ENCODE measurements at regions not wholly inside any gene's neighbourhood (a gene's known extent, or its start where the extent isn't known, plus 50 kb on each side); places are given as distances from the start of the nearest gene placed in this dataset.

DNA sequence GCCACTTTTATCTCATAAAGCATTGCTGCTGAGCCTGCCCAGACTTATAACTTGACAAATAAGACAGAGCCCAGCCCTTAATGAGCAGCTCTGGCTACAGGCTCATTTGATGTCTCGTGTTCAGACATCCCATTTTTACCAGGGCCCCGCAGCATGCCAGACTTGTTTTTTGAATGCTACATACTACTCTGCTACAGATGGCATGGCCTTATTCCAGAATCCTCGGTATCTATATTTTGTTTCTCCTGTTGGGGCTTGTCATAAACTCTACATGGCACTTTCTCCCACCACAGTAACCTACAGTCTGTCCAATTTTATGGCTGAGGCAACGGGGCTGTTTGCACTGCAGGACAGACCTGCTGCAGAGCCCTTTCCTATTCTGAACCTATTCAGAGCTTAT, 179.0 kb upstream of the DDX18 start:
- no peak overlapping the region for H3K27ac Mint-ChIP-seq (ENCODE audit: unreplicated experiment)
- H3K4me3 Mint-ChIP-seq (ENCODE audit: unreplicated experiment): no peak overlapping the region
- DNase-seq (ENCODE audit: extremely low spot score, unreplicated experiment): no peak
- H3K36me3 Mint-ChIP-seq (ENCODE audit: unreplicated experiment): no peaks in the 10 kb centered on the region
- H3K9me3 Mint-ChIP-seq (ENCODE audit: unreplicated experiment): peaks cover 9% of the 10 kb centered on the region
- no peaks in the 10 kb centered on the region for H3K4me1 Mint-ChIP-seq (ENCODE audit: unreplicated experiment)
- no peaks in the 10 kb centered on the region for H3K27me3 Mint-ChIP-seq (ENCODE audit: unreplicated experiment)
- TF ChIP-seq, protein P1, sequence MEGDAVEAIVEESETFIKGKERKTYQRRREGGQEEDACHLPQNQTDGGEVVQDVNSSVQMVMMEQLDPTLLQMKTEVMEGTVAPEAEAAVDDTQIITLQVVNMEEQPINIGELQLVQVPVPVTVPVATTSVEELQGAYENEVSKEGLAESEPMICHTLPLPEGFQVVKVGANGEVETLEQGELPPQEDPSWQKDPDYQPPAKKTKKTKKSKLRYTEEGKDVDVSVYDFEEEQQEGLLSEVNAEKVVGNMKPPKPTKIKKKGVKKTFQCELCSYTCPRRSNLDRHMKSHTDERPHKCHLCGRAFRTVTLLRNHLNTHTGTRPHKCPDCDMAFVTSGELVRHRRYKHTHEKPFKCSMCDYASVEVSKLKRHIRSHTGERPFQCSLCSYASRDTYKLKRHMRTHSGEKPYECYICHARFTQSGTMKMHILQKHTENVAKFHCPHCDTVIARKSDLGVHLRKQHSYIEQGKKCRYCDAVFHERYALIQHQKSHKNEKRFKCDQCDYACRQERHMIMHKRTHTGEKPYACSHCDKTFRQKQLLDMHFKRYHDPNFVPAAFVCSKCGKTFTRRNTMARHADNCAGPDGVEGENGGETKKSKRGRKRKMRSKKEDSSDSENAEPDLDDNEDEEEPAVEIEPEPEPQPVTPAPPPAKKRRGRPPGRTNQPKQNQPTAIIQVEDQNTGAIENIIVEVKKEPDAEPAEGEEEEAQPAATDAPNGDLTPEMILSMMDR (IDR thresholded peaks at IDR 0.05): no peak

DNA sequence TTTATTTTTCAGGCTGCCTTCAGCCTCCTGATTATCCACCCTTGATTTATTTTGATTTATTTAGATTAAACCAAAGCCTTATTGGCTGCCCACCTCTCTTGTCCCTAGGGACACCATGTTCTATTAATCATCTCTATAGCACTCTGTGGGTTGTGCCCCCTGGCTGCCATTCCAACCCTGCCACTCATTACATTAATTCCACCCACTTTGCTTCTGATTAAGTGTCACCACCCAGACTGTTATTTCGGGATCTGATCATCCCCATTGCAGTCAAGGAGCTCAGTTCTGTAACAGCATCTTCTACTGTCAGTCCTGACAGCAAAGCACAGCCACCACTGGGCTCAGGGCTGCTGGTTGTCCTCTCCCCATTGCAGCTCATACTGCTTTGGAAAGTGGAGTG, 175.1 kb upstream of the DDX18 start:
- H3K36me3 Mint-ChIP-seq (ENCODE audit: unreplicated experiment): no peaks in the 10 kb centered on the region
- no peak overlapping the region for H3K27ac Mint-ChIP-seq (ENCODE audit: unreplicated experiment)
- no peaks in the 10 kb centered on the region for H3K4me1 Mint-ChIP-seq (ENCODE audit: unreplicated experiment)
- H3K9me3 Mint-ChIP-seq (ENCODE audit: unreplicated experiment): peaks cover 9% of the 10 kb centered on the region
- no peak for DNase-seq (ENCODE audit: extremely low spot score, unreplicated experiment)
- H3K4me3 Mint-ChIP-seq (ENCODE audit: unreplicated experiment): no peak overlapping the region
- H3K27me3 Mint-ChIP-seq (ENCODE audit: unreplicated experiment): no peaks in the 10 kb centered on the region
- TF ChIP-seq, protein P1 (IDR thresholded peaks at IDR 0.05): no peak

DNA sequence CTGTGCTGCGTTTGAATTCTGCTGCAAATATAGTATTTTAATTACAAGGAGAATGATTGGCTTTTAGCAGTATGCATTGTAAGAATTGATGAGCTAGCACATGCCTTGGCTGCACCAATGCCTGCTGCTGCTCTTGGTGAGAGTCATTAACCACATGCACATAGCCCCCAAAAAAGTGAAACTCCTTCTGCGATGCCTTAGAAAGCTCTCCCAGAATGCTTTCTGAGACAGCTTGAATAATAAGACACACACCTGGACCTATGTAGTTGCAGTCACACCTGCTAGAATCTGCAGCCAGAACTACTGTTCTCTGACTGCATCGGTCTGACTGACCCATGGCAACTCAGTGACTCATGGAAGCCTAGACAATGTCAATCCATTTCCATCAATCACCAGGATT, 170.1 kb upstream of the DDX18 start:
- DNase-seq (ENCODE audit: extremely low spot score, unreplicated experiment): no peak
- TF ChIP-seq, protein P1 (IDR thresholded peaks at IDR 0.05): no peak

DNA sequence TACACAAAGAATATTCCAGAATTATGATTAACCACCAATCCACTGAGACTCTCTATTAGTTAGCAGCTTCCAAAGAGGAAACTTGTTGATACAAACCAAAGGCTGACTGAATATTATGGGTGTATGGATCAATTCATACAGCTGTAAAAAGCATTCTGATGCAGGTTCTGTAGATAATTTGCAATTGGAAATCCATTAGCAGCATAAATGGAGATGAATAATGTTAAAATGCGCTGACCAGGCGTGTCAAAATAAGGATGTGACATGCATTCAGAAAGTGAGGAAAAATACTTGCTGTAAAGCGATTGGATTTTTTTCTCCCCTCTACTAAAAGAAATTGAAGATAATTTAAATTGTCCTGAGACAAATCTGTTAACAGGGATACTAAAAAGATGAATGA, 169.0 kb upstream of the DDX18 start:
- H3K4me3 Mint-ChIP-seq (ENCODE audit: unreplicated experiment): no peak overlapping the region

More for the DNA sequence above, 170.1 kb upstream of the DDX18 start:
- H3K27me3 Mint-ChIP-seq (ENCODE audit: unreplicated experiment): no peaks in the 10 kb centered on the region
- H3K4me3 Mint-ChIP-seq (ENCODE audit: unreplicated experiment): no peak overlapping the region
- H3K4me1 Mint-ChIP-seq (ENCODE audit: unreplicated experiment): no peaks in the 10 kb centered on the region
- no peak overlapping the region for H3K27ac Mint-ChIP-seq (ENCODE audit: unreplicated experiment)
- H3K36me3 Mint-ChIP-seq (ENCODE audit: unreplicated experiment): no peaks in the 10 kb centered on the region
- peaks cover 11% of the 10 kb centered on the region for H3K9me3 Mint-ChIP-seq (ENCODE audit: unreplicated experiment)

DNA sequence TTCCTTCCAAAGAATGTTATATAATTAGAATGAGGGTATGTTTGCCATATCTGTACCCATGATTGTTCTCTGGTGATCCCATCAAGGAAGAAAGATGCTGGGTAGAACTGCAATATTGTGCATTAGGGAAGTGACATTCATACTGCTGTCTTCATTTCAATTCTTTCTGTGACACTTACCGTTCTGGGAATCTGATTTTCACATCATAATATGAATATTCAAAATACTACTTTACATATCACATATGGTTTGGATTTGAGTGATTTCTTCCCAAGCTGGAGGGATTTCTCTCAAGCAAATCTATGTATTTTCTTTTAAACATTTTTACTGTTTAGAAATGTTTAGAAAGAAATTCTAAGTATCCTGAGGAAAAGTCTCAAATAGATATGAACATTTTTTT, 168.4 kb upstream of the DDX18 start:
- H3K36me3 Mint-ChIP-seq (ENCODE audit: unreplicated experiment): no peaks in the 10 kb centered on the region
- H3K4me1 Mint-ChIP-seq (ENCODE audit: unreplicated experiment): no peaks in the 10 kb centered on the region
- no peaks in the 10 kb centered on the region for H3K27me3 Mint-ChIP-seq (ENCODE audit: unreplicated experiment)
- no peak overlapping the region for H3K4me3 Mint-ChIP-seq (ENCODE audit: unreplicated experiment)
- no peak overlapping the region for H3K27ac Mint-ChIP-seq (ENCODE audit: unreplicated experiment)
- no peak for DNase-seq (ENCODE audit: extremely low spot score, unreplicated experiment)
- TF ChIP-seq, protein P1 (IDR thresholded peaks at IDR 0.05): no peak
- peaks cover 5% of the 10 kb centered on the region for H3K9me3 Mint-ChIP-seq (ENCODE audit: unreplicated experiment)

More for the DNA sequence above, 169.0 kb upstream of the DDX18 start:
- TF ChIP-seq, protein P1 (IDR thresholded peaks at IDR 0.05): no peak
- H3K27me3 Mint-ChIP-seq (ENCODE audit: unreplicated experiment): no peaks in the 10 kb centered on the region
- H3K4me1 Mint-ChIP-seq (ENCODE audit: unreplicated experiment): no peaks in the 10 kb centered on the region
- peaks cover 5% of the 10 kb centered on the region for H3K9me3 Mint-ChIP-seq (ENCODE audit: unreplicated experiment)
- no peaks in the 10 kb centered on the region for H3K36me3 Mint-ChIP-seq (ENCODE audit: unreplicated experiment)
- no peak overlapping the region for H3K27ac Mint-ChIP-seq (ENCODE audit: unreplicated experiment)
- DNase-seq (ENCODE audit: extremely low spot score, unreplicated experiment): no peak
